Neural crest cell (in vitro differentiated cells): ENCODE measurements at regions not wholly inside any gene's neighbourhood (a gene's known extent, or its start where the extent isn't known, plus 50 kb on each side); places are given as distances from the start of the nearest gene placed in this dataset.
"Not testable (repeated sequence)": the region's sequence is repeated elsewhere in the genome, so short reads cannot be mapped to it uniquely, and the experiment has no call there.

Experiments
- DNase-seq: peaks from one replicate; pipeline ENCODE4 v3.0.0; 2021; ENCODE audit warnings: low read depth, mixed read lengths, low spot score
- H3K27ac Mint-ChIP-seq: one replicate; pipeline ENCODE4 v1.8.0; 2021; ENCODE audit warnings: mild to moderate bottlenecking, mixed read lengths; ENCODE audit not compliant: unreplicated experiment
- H3K27me3 Mint-ChIP-seq: 2 replicates; pipeline ENCODE4 v1.8.0; 2021; ENCODE audit warnings: low read depth, mild to moderate bottlenecking, mixed read lengths
- H3K36me3 Mint-ChIP-seq: 2 replicates; pipeline ENCODE4 v1.8.0; 2021; ENCODE audit warnings: low read depth, mild to moderate bottlenecking, mixed read lengths
- H3K4me1 Mint-ChIP-seq: 2 replicates; pipeline ENCODE4 v1.8.0; 2021; ENCODE audit warnings: mixed read lengths
- H3K4me3 Mint-ChIP-seq: one replicate; pipeline ENCODE4 v1.8.0; 2021; ENCODE audit warnings: mild to moderate bottlenecking, mixed read lengths
- H3K9me3 Mint-ChIP-seq: 2 replicates; pipeline ENCODE4 v1.8.0; 2021; ENCODE audit warnings: mixed read lengths
- TF ChIP-seq, protein P1 (sequence below): fragments of 200-600 bp; sonication (generic); conservative IDR thresholded peaks from 2 replicates; pipeline ENCODE4 v1.5.0; 2021; ENCODE audit warnings: antibody characterized with exemption, mild to moderate bottlenecking

GRCh38 chr5:109562441-109562840 is 127.3 kb upstream of the MAN2A1 start:
- no peaks in the 10 kb centered on the region for H3K27me3 Mint-ChIP-seq
- H3K9me3 Mint-ChIP-seq = no peaks in the 10 kb centered on the region
- no peak overlapping the region for H3K4me3 Mint-ChIP-seq
- H3K4me1 Mint-ChIP-seq = no peaks in the 10 kb centered on the region
- TF ChIP-seq, protein P1, sequence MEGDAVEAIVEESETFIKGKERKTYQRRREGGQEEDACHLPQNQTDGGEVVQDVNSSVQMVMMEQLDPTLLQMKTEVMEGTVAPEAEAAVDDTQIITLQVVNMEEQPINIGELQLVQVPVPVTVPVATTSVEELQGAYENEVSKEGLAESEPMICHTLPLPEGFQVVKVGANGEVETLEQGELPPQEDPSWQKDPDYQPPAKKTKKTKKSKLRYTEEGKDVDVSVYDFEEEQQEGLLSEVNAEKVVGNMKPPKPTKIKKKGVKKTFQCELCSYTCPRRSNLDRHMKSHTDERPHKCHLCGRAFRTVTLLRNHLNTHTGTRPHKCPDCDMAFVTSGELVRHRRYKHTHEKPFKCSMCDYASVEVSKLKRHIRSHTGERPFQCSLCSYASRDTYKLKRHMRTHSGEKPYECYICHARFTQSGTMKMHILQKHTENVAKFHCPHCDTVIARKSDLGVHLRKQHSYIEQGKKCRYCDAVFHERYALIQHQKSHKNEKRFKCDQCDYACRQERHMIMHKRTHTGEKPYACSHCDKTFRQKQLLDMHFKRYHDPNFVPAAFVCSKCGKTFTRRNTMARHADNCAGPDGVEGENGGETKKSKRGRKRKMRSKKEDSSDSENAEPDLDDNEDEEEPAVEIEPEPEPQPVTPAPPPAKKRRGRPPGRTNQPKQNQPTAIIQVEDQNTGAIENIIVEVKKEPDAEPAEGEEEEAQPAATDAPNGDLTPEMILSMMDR = no peak
- H3K27ac Mint-ChIP-seq = no peak overlapping the region
- DNase-seq = no peak
- H3K36me3 Mint-ChIP-seq = no peaks in the 10 kb centered on the region

GRCh38 chr5:109561447-109561846 is 128.3 kb upstream of the MAN2A1 start:
- H3K4me3 Mint-ChIP-seq = no peak overlapping the region
- no peak overlapping the region for H3K27ac Mint-ChIP-seq
- no peak for DNase-seq
- H3K36me3 Mint-ChIP-seq = no peaks in the 10 kb centered on the region
- no peaks in the 10 kb centered on the region for H3K9me3 Mint-ChIP-seq
- H3K27me3 Mint-ChIP-seq = no peaks in the 10 kb centered on the region
- no peaks in the 10 kb centered on the region for H3K4me1 Mint-ChIP-seq
- TF ChIP-seq, protein P1 = no peak

GRCh38 chr5:109560554-109560953 is 129.2 kb upstream of the MAN2A1 start:
- H3K27ac Mint-ChIP-seq = no peak overlapping the region
- TF ChIP-seq, protein P1 = no peak
- H3K9me3 Mint-ChIP-seq = no peaks in the 10 kb centered on the region
- no peaks in the 10 kb centered on the region for H3K27me3 Mint-ChIP-seq
- H3K4me3 Mint-ChIP-seq = no peak overlapping the region
- no peaks in the 10 kb centered on the region for H3K4me1 Mint-ChIP-seq
- no peak for DNase-seq
- H3K36me3 Mint-ChIP-seq = no peaks in the 10 kb centered on the region

DNA sequence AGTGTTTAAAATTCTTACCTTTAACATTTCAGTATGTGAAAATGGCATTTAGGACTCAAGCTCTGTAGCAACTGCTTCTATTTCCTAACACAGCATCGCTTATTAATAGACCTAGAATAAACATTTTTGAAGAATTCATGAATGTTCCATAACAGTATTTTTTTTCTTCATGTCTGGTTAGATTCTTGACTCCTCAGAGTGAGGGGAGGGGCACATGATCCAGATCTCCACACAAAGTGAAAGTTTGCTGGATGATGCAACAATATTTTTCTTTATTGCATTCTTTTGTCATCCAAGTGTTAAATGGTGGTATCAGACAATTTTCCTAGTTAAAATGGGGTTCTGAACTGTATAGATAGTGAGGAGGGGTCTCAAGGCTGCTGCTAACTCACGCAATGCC is 130.8 kb upstream of the MAN2A1 start:
- H3K4me3 Mint-ChIP-seq = no peak overlapping the region
- TF ChIP-seq, protein P1 = no peak
- no peak overlapping the region for H3K27ac Mint-ChIP-seq
- no peak for DNase-seq
- no peaks in the 10 kb centered on the region for H3K4me1 Mint-ChIP-seq
- peaks cover 4% of the 10 kb centered on the region for H3K9me3 Mint-ChIP-seq
- no peaks in the 10 kb centered on the region for H3K36me3 Mint-ChIP-seq
- no peaks in the 10 kb centered on the region for H3K27me3 Mint-ChIP-seq

GRCh38 chr5:109558364-109558763 is 131.4 kb upstream of the MAN2A1 start:
- Mint-ChIP-seq H3K4me1 (no peaks in the 10 kb centered on the region), H3K4me3 (no peak overlapping the region), H3K36me3 (peaks cover 3% of the 10 kb centered on the region), H3K9me3 (peaks cover 9% of the 10 kb centered on the region), H3K27me3 (no peaks in the 10 kb centered on the region), H3K27ac (no peak overlapping the region)
- DNase-seq = no peak
- TF ChIP-seq, protein P1 = no peak

DNA sequence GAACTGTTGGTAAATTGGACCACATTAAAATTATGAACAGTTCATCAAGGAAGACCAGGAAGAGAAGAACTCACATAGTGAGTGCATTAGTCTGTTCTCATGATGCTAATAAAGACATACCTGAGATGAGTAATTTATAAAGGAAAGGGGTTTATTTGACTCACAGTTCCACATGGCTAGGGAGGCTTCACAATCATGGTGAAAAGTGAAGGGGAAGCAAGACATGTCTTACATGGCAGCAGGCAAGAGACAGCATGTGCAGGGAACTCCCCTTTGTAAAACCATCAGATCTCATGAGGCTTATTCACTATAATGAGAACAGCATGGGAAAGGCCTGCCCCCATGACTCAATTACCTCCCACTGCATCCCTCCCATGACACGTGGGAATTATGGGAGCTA is 135.9 kb upstream of the MAN2A1 start:
- DNase-seq = no peak
- TF ChIP-seq, protein P1 = no peak
- Mint-ChIP-seq H3K36me3 (peaks cover 8% of the 10 kb centered on the region), H3K27ac (no peak overlapping the region), H3K4me1 (no peaks in the 10 kb centered on the region), H3K27me3 (no peaks in the 10 kb centered on the region), H3K4me3 (no peak overlapping the region), H3K9me3 (peaks cover 19% of the 10 kb centered on the region)

DNA sequence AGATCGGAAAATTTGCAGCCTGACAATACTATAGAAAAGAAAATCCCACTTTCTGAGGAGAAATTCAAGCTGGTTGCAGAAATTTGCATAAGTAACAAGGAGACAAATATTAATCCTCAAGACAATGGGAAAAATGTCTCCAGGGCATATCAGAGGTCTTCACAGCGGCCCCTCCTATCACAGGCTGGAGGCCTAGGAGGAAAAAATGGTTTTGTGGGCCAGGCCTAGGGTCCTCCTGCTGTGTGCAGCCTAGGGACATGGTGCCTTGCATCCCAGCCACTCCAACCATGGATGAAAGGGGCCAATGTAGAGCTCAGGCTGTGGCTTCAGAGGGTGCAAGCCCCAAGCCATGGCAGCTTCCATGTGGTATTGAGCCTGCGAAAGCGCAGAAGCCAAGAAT is 138.5 kb upstream of the MAN2A1 start:
- not testable (repeated sequence) for H3K4me3 Mint-ChIP-seq, H3K36me3 Mint-ChIP-seq, H3K4me1 Mint-ChIP-seq, DNase-seq, H3K27me3 Mint-ChIP-seq, H3K27ac Mint-ChIP-seq
- peaks cover 19% of the 10 kb centered on the region for H3K9me3 Mint-ChIP-seq
